ENCODE measurements at regions not wholly inside any gene's neighbourhood (a gene's known extent, or its start where the extent isn't known, plus 50 kb on each side); places are given as distances from the start of the nearest gene placed in this dataset.

- DNase-seq, result no peak
These were observed 140.6 kb upstream of the PUM3 start for GRCh38 chr9:2984491-2984890.

- no peak for DNase-seq
These were observed 136.2 kb upstream of the PUM3 start for GRCh38 chr9:2979957-2980610.

GRCh38 chr9:2972475-2972874 lies 128.6 kb upstream of the PUM3 start:
- no peak for DNase-seq

GRCh38 chr9:2970864-2971263 lies 127.0 kb upstream of the PUM3 start:
- no peak for DNase-seq

- no peak for DNase-seq
These were observed 123.9 kb upstream of the PUM3 start for GRCh38 chr9:2967766-2968165.

GRCh38 chr9:2966565-2967300 lies 122.8 kb upstream of the PUM3 start:
- peak; percentile 35 for DNase-seq

- DNase-seq, result no peak
These were observed 120.6 kb upstream of the PUM3 start for GRCh38 chr9:2964470-2964869.

- no peak for DNase-seq
These were observed 119.4 kb upstream of the PUM3 start for GRCh38 chr9:2963307-2963706.

- DNase-seq, result no peak
These were observed 118.7 kb upstream of the PUM3 start for GRCh38 chr9:2962471-2963172.

GRCh38 chr9:2958219-2958618 lies 114.3 kb upstream of the PUM3 start:
- no peak for DNase-seq

- no peak for DNase-seq
These were observed 113.8 kb upstream of the PUM3 start for GRCh38 chr9:2957656-2958200.

GRCh38 chr9:2955575-2955974 lies 111.7 kb upstream of the PUM3 start:
- DNase-seq, result no peak

- DNase-seq, result no peak
These were observed 95.5 kb upstream of the PUM3 start for GRCh38 chr9:2939368-2939767.

GRCh38 chr9:2936221-2936620 lies 92.3 kb upstream of the PUM3 start:
- DNase-seq, result no peak

GRCh38 chr9:2934883-2935282 lies 91.0 kb upstream of the PUM3 start:
- DNase-seq, result no peak

- DNase-seq, result no peak
These were observed 90.4 kb upstream of the PUM3 start for GRCh38 chr9:2934241-2934650.

- DNase-seq, result no peak
These were observed 89.5 kb upstream of the PUM3 start for GRCh38 chr9:2933165-2934095.

GRCh38 chr9:2928411-2928810 lies 84.5 kb upstream of the PUM3 start:
- DNase-seq, result no peak

GRCh38 chr9:2925016-2925415 lies 81.1 kb upstream of the PUM3 start:
- DNase-seq, result no peak

GRCh38 chr9:2924380-2924768 lies 80.5 kb upstream of the PUM3 start:
- DNase-seq, result no peak

- DNase-seq, result no peak
These were observed 80.0 kb upstream of the PUM3 start for GRCh38 chr9:2923766-2924379.

GRCh38 chr9:2919347-2919746 lies 75.5 kb upstream of the PUM3 start:
- DNase-seq, result no peak

All from tongue (tissue), 1 donor.